Lung (tissue), 11 donors: ENCODE measurements at regions not wholly inside any gene's neighbourhood (a gene's known extent, or its start where the extent isn't known, plus 50 kb on each side); places are given as distances from the start of the nearest gene placed in this dataset.

ENCODE experiments used
- ATAC-seq: fragments of 200-7000 bp; cut with Tn5 transposase; one replicate; pipeline ENCODE4 v1.9.1; 2020; ENCODE audit warnings: moderate number of reproducible peaks; ENCODE audit not compliant: insufficient read depth, low FRiP score
- DNase-seq, 3 donors: peaks; one replicate each; pipeline ENCODE4 v3.0.0-alpha.2; 2013 to 2017
- H3K27ac ChIP-seq, 2 donors: one replicate each; pipeline ENCODE4 v1.5.1; 2013; ENCODE audit warnings: mild to moderate bottlenecking in 2 of 2, moderate library complexity in 2 of 2, control low read depth in 1 of 2, inconsistent platforms in 1 of 2, low read depth in 1 of 2, low read length in 1 of 2
- H3K27me3 ChIP-seq, 3 donors: one replicate each; pipeline ENCODE4 v1.5.1; 2013; ENCODE audit warnings: low read length in 2 of 3; ENCODE audit not compliant: control insufficient read depth in 3 of 3, insufficient read depth in 3 of 3
- H3K36me3 ChIP-seq, 4 donors: one replicate each; pipeline ENCODE4 v1.5.1; 2013; ENCODE audit warnings: low read length in 4 of 4, mild to moderate bottlenecking in 1 of 4, moderate library complexity in 1 of 4; ENCODE audit not compliant: control insufficient read depth in 4 of 4, insufficient read depth in 4 of 4
- H3K4me1 ChIP-seq, 5 donors: one replicate each; pipeline ENCODE4 v1.5.1; 2013; ENCODE audit warnings: low read length in 5 of 5, mild to moderate bottlenecking in 2 of 5, moderate library complexity in 1 of 5; ENCODE audit not compliant: control insufficient read depth in 5 of 5, insufficient read depth in 5 of 5
- H3K4me3 ChIP-seq: one replicate; pipeline ENCODE4 v1.5.1; 2013; ENCODE audit warnings: mild to moderate bottlenecking, control low read depth, moderate library complexity
- H3K9ac ChIP-seq, 2 donors: one replicate each; pipeline ENCODE4 v1.5.1; 2013; ENCODE audit warnings: low read length in 2 of 2, control low read depth in 1 of 2; ENCODE audit not compliant: insufficient read depth in 1 of 2
- H3K9me3 ChIP-seq, 4 donors: one replicate each; pipeline ENCODE4 v1.5.1; 2013; ENCODE audit warnings: low read length in 3 of 4, mild to moderate bottlenecking in 1 of 4, moderate library complexity in 1 of 4; ENCODE audit not compliant: control insufficient read depth in 4 of 4, insufficient read depth in 3 of 4
- WGBS, 2 donors: extraction: QIAGEN DNeasy Blood & Tissue Kit; methylation state at CpG; one replicate each; pipeline ENCODE4 v1.1.7; 2013; 5-methylcytosine and 5-hydroxymethylcytosine counted together
- TF ChIP-seq, protein P1 (sequence below): IDR thresholded peaks from 2 replicates; pipeline ENCODE4 v1.5.1; 2012; ENCODE audit warnings: mild to moderate bottlenecking; ENCODE audit errors: control extremely low read depth, extremely low read depth
- donor health status: control.
- donor health status: control.
- donor health status: Bipolar disorder and iron deficiency.
- donor health status: healthy.
- donor health status: DM: yes; HTN: yes; CAD: no.

DNA sequence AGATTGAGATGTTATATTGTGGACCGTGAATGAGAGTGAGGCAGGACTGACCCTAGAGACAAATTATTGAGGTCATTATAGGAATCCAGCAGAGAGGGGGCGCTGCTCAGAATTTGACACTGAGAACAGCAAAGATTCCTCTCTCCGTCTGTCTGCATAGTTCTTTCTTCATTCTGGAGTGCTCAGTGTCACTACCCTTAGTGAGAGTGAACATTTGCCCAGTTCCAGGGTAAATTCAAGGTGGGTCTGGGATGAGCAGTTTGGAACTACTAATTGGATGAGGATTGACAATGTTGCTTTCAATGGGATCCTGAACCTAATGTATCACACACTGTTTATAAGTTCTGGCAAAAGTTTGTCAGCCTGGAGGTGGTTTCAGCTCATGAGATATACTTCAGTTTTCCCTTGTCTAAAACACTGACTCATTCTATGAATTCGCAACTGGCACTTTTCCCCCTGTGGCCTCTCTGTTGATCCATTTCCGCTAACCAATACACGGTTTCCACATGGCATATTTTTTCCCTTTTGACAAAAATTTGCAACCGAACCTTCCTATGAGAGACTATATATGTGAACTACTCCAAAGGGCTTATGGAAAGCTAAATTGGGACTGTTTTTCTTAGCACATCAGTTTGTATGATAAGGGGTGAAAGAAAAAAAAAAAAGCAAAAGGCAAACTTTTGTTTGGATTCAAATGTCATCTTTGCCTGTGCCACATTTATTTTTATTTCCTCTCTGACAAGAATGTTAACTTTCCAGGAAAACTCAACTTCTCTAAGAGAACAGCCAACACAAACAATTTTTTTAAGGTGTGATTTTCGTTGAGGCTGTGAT, 1240.7 kb upstream of the WWC1 start:
- TF ChIP-seq, protein P1, sequence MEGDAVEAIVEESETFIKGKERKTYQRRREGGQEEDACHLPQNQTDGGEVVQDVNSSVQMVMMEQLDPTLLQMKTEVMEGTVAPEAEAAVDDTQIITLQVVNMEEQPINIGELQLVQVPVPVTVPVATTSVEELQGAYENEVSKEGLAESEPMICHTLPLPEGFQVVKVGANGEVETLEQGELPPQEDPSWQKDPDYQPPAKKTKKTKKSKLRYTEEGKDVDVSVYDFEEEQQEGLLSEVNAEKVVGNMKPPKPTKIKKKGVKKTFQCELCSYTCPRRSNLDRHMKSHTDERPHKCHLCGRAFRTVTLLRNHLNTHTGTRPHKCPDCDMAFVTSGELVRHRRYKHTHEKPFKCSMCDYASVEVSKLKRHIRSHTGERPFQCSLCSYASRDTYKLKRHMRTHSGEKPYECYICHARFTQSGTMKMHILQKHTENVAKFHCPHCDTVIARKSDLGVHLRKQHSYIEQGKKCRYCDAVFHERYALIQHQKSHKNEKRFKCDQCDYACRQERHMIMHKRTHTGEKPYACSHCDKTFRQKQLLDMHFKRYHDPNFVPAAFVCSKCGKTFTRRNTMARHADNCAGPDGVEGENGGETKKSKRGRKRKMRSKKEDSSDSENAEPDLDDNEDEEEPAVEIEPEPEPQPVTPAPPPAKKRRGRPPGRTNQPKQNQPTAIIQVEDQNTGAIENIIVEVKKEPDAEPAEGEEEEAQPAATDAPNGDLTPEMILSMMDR, result no peak
- no peak overlapping the region for H3K9ac ChIP-seq
- ATAC-seq, result no peak
- H3K4me3 ChIP-seq, result no peak overlapping the region
- peak in 2 of 3 donors; percentile 26 to 45 for DNase-seq
- no peaks in the 10 kb centered on the region for H3K27me3 ChIP-seq
- peaks cover 0 to 17% (median 0%) of the 10 kb centered on the region in 5 donors for H3K4me1 ChIP-seq
- no peak overlapping the region for H3K27ac ChIP-seq
- H3K9me3 ChIP-seq, result no peaks in the 10 kb centered on the region
- no peaks in the 10 kb centered on the region for H3K36me3 ChIP-seq
- WGBS, 2 donors, result 50 to 53% methylated on average over 8 of the region's 8 CpGs

DNA sequence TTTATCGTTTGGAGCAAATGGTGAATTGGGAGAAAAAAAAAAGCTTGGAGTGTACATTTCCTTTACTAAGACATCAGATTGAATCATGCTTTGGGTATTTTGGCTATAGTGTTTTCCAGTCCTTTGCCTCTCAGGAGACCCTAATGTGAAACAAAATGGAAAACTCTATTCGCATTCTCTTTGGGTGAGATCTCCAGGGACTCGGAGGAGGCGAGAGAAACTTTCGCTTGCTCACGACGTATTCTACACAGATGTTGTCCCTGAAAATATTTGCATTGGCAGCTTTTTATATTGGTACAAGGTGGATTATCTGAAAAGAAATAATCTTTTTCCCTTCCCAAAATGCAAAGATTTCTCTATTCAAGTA, 1240.1 kb upstream of the WWC1 start:
- no peak overlapping the region for H3K27ac ChIP-seq
- no peaks in the 10 kb centered on the region for H3K9me3 ChIP-seq
- DNase-seq (no peak), ATAC-seq (no peak)
- H3K9ac ChIP-seq, result no peak overlapping the region
- 74 to 79% methylated on average over 7 of the region's 7 CpGs for WGBS, 2 donors
- TF ChIP-seq, protein P1, result no peak
- no peaks in the 10 kb centered on the region for H3K27me3 ChIP-seq
- no peaks in the 10 kb centered on the region for H3K36me3 ChIP-seq
- H3K4me3 ChIP-seq, result no peak overlapping the region
- H3K4me1 ChIP-seq, result peaks cover 0 to 17% (median 0%) of the 10 kb centered on the region in 5 donors

DNA sequence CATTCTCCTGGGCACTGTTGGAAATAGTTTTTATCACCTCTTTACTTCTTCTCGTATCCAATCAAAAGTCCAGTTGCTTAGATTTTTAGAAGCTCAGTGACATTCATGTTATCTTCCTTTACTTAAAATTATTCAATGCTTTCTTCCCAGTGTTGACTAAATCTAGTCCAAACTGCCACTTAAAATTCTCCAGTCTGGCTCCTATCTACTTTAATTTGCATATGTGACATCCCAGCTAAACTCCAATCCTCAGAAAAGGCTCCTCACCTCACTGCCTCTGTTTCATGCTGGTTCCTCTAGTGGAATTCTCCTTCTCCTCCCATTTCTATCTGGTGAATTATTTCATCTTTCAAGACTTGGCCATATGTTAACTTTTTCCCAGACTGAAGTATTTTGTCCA, 1238.7 kb upstream of the WWC1 start:
- TF ChIP-seq, protein P1, result no peak
- Histone ChIP-seq H3K4me1 (peaks cover 0 to 17% (median 6%) of the 10 kb centered on the region in 5 donors), H3K4me3 (no peak overlapping the region), H3K27me3 (no peaks in the 10 kb centered on the region), H3K27ac (no peak overlapping the region), H3K9ac (no peak overlapping the region), H3K9me3 (no peaks in the 10 kb centered on the region), H3K36me3 (no peaks in the 10 kb centered on the region)
- DNase-seq (no peak), ATAC-seq (no peak)
- 75 to 89% methylated on average over 1 of the region's 1 CpG for WGBS, 2 donors
